HK-2 (cell line): ENCODE measurements at regions not wholly inside any gene's neighbourhood (a gene's known extent, or its start where the extent isn't known, plus 50 kb on each side); places are given as distances from the start of the nearest gene placed in this dataset.
A peak's percentile ranks its signal among the peaks of the same experiment; 100 is the strongest.

Experiments used
- DNase-seq: peaks from one replicate; pipeline ENCODE4 v3.0.0-alpha.2; 2018; ENCODE audit not compliant: unreplicated experiment

GRCh38 chr21:21722731-21723130 is 724.5 kb downstream of the NCAM2 start:
- DNase-seq, result no peak

GRCh38 chr21:21730512-21730911 is 732.3 kb downstream of the NCAM2 start:
- DNase-seq, result no peak

GRCh38 chr21:21731626-21732025 is 733.4 kb downstream of the NCAM2 start:
- no peak for DNase-seq

- no peak for DNase-seq
Measured at GRCh38 chr21:21734088-21734487, 735.9 kb downstream of the NCAM2 start.

- DNase-seq, result no peak
Measured at GRCh38 chr21:21737186-21737585, 739.0 kb downstream of the NCAM2 start.

GRCh38 chr21:21740207-21740606 is 742.0 kb downstream of the NCAM2 start:
- DNase-seq, result no peak

GRCh38 chr21:21750124-21750825 is 752.1 kb downstream of the NCAM2 start:
- no peak for DNase-seq

GRCh38 chr21:21751286-21751685 is 753.1 kb downstream of the NCAM2 start:
- DNase-seq, result peak; percentile 5

- DNase-seq, result no peak
Measured at GRCh38 chr21:21762855-21763254, 764.6 kb downstream of the NCAM2 start.

- DNase-seq, result no peak
Measured at GRCh38 chr21:21764281-21764680, 766.1 kb downstream of the NCAM2 start.

- DNase-seq, result no peak
Measured at GRCh38 chr21:21767276-21767675, 769.1 kb downstream of the NCAM2 start.

- no peak for DNase-seq
Measured at GRCh38 chr21:21788591-21788990, 790.4 kb downstream of the NCAM2 start.

- DNase-seq, result no peak
Measured at GRCh38 chr21:21801921-21802320, 803.7 kb downstream of the NCAM2 start.

GRCh38 chr21:21806711-21807597 is 808.7 kb downstream of the NCAM2 start:
- DNase-seq, result no peak

- no peak for DNase-seq
Measured at GRCh38 chr21:21807598-21807903, 809.3 kb downstream of the NCAM2 start.

GRCh38 chr21:21813289-21813688 is 815.1 kb downstream of the NCAM2 start:
- DNase-seq, result no peak

- no peak for DNase-seq
Measured at GRCh38 chr21:21813934-21814333, 815.7 kb downstream of the NCAM2 start.

- DNase-seq, result no peak
Measured at GRCh38 chr21:21816778-21817177, 818.6 kb downstream of the NCAM2 start.

GRCh38 chr21:21818898-21819297 is 820.7 kb downstream of the NCAM2 start:
- no peak for DNase-seq

GRCh38 chr21:21828130-21828529 is 829.9 kb downstream of the NCAM2 start:
- no peak for DNase-seq

- no peak for DNase-seq
Measured at GRCh38 chr21:21831036-21831435, 832.8 kb downstream of the NCAM2 start.

GRCh38 chr21:21845901-21846300 is 847.7 kb downstream of the NCAM2 start:
- no peak for DNase-seq

GRCh38 chr21:21851205-21851604 is 853.0 kb downstream of the NCAM2 start:
- no peak for DNase-seq
